Gastrocnemius medialis (tissue), 4 donors: ENCODE measurements at regions not wholly inside any gene's neighbourhood (a gene's known extent, or its start where the extent isn't known, plus 50 kb on each side); places are given as distances from the start of the nearest gene placed in this dataset.

Source experiments
- POLR2A ChIP-seq, 2 donors: fragments of 450-650 bp; IDR thresholded peaks; one replicate each; pipeline ENCODE4 v1.6.1; 2017; ENCODE audit warnings: antibody characterized with exemption in 2 of 2, mild to moderate bottlenecking in 2 of 2, moderate library complexity in 2 of 2
- TF ChIP-seq, protein P1 (sequence below), 5 experiments: fragments of 450-650 bp in 3 of 5; fragments of 200-600 bp in 2 of 5; sonication (generic) in 2 of 5; IDR thresholded peaks in 4 of 5; conservative IDR thresholded peaks in 1 of 5; 1 replicate in 4 of 5; 2 replicates in 1 of 5; pipeline ENCODE4 v1.5.1; 2016 to 2019; ENCODE audit warnings: antibody characterized with exemption in 5 of 5, mild to moderate bottlenecking in 3 of 5, moderate library complexity in 3 of 5

DNA sequence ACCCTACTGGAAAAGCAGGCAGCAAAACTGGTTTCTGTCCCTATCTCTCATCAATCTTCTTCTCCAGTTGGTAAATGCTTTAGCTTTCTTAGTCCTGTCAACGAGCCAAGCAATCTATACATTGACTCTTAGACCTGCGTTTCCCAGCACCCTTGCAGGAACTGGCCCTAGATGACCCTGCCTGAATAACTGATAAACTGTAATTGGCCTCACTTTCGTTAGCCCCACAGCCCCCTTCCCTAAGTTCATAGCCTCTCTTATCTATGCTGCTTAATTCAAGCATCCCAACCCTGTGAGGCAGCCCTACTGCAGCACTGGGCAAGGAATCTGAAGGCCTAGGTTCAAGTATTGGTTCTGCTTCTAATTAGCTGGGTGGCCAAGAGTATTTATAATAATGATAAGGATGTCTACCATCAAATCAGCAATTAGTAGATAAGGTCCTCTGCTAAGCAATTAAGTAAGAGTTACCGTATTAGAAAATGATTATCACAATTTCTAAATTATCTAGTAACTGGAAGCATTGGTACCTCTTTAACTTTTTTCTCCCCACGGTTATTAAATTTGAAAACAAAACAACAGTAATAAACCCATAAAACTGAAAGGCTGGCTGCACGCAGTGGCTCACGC is 86.4 kb upstream of the RMDN2 start:
- TF ChIP-seq, protein P1, sequence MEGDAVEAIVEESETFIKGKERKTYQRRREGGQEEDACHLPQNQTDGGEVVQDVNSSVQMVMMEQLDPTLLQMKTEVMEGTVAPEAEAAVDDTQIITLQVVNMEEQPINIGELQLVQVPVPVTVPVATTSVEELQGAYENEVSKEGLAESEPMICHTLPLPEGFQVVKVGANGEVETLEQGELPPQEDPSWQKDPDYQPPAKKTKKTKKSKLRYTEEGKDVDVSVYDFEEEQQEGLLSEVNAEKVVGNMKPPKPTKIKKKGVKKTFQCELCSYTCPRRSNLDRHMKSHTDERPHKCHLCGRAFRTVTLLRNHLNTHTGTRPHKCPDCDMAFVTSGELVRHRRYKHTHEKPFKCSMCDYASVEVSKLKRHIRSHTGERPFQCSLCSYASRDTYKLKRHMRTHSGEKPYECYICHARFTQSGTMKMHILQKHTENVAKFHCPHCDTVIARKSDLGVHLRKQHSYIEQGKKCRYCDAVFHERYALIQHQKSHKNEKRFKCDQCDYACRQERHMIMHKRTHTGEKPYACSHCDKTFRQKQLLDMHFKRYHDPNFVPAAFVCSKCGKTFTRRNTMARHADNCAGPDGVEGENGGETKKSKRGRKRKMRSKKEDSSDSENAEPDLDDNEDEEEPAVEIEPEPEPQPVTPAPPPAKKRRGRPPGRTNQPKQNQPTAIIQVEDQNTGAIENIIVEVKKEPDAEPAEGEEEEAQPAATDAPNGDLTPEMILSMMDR (IDR thresholded peaks at IDR 0.05 in 4 of 5, conservative IDR thresholded peaks at IDR 0.05 in 1 of 5): no peak
- no peak for TF ChIP-seq POLR2A (IDR thresholded peaks at IDR 0.05)
